Common myeloid progenitor, CD34-positive (primary cell): ENCODE measurements at regions not wholly inside any gene's neighbourhood (a gene's known extent, or its start where the extent isn't known, plus 50 kb on each side); places are given as distances from the start of the nearest gene placed in this dataset.

Source experiments
- CTCF ChIA-PET: fragments of 350-600 bp; sonication (Branson Sonifier 250); formaldehyde crosslinking; loops from one replicate; lab custom pipeline; 2021; ENCODE audit warnings: antibody characterized with exemption; lab: Charles Lee
- POLR2A ChIA-PET: fragments of 350-600 bp; sonication (Branson Sonifier 250); formaldehyde crosslinking; loops from one replicate; lab custom pipeline; 2021; ENCODE audit warnings: antibody characterized with exemption; lab: Charles Lee
- DNase-seq, 3 donors: peaks; one replicate each; pipeline versions ENCODE4 v3.0.0 to v3.0.0-alpha.2; 2013
- H3K27ac ChIP-seq, 2 experiments: 1 replicate in 1 of 2; 2 replicates in 1 of 2; pipeline ENCODE4 v1.7.0; 2013; ENCODE audit warnings: inconsistent platforms in 2 of 2, low read length in 2 of 2, mild to moderate bottlenecking in 2 of 2, low read depth in 1 of 2, moderate library complexity in 1 of 2; ENCODE audit not compliant: severe bottlenecking in 2 of 2, insufficient read depth in 1 of 2, poor library complexity in 1 of 2
- H3K27me3 ChIP-seq, 5 experiments: replicated peaks in 2 of 5; 1 replicate in 3 of 5; 2 replicates in 2 of 5; pipeline versions ENCODE4 v1.6.1 to v1.7.0; 2013; ENCODE audit warnings: low read length in 4 of 5, mild to moderate bottlenecking in 2 of 5, moderate library complexity in 2 of 5, inconsistent platforms in 1 of 5; ENCODE audit not compliant: insufficient read depth in 5 of 5, control insufficient read depth in 4 of 5
- H3K36me3 ChIP-seq, 4 experiments: 1 replicate in 2 of 4; 2 replicates in 2 of 4; pipeline versions ENCODE4 v1.6.1 to v1.7.0; 2013; ENCODE audit warnings: low read length in 3 of 4, control low read depth in 1 of 4, mild to moderate bottlenecking in 1 of 4; ENCODE audit not compliant: control insufficient read depth in 4 of 4, insufficient read depth in 4 of 4
- H3K4me1 ChIP-seq, 4 experiments: 1 replicate in 3 of 4; 2 replicates in 1 of 4; pipeline versions ENCODE4 v1.6.1 to v1.7.1; 2013; ENCODE audit warnings: low read length in 3 of 4, mild to moderate bottlenecking in 3 of 4, control low read depth in 1 of 4, inconsistent platforms in 1 of 4, moderate library complexity in 1 of 4; ENCODE audit not compliant: control insufficient read depth in 4 of 4, insufficient read depth in 4 of 4; ENCODE audit errors: control extremely low read depth in 1 of 4
- H3K4me3 ChIP-seq, 7 experiments: 1 replicate in 4 of 7; 2 replicates in 3 of 7; pipeline versions ENCODE4 v1.5.1 to v1.7.0; 2013; ENCODE audit warnings: mild to moderate bottlenecking in 7 of 7, low read length in 6 of 7, moderate library complexity in 6 of 7, inconsistent platforms in 2 of 7, low read depth in 2 of 7, control low read depth in 1 of 7; ENCODE audit not compliant: insufficient read depth in 4 of 7, control insufficient read depth in 1 of 7; ENCODE audit errors: extremely low read depth in 1 of 7
- H3K9me3 ChIP-seq, 5 experiments: 1 replicate in 4 of 5; 2 replicates in 1 of 5; pipeline versions ENCODE4 v1.6.1 to v1.7.1; 2013; ENCODE audit warnings: low read length in 4 of 5, mild to moderate bottlenecking in 2 of 5, inconsistent platforms in 1 of 5, low read depth in 1 of 5, moderate library complexity in 1 of 5; ENCODE audit not compliant: control insufficient read depth in 4 of 5, insufficient read depth in 2 of 5; ENCODE audit errors: control extremely low read depth in 1 of 5
- WGBS: methylation state at CpG from one replicate; pipeline ENCODE4 v1.1.5; 2013; ENCODE audit not compliant: insufficient coverage; 5-methylcytosine and 5-hydroxymethylcytosine counted together

GRCh38 chr20:48149902-48150301 lies 364.6 kb upstream of the SULF2 start:
- no peaks in the 10 kb centered on the region for H3K9me3 ChIP-seq
- POLR2A ChIA-PET: interaction anchor here (0.6 kb wide), 1 partner anchor 14 kb away, joined by 3 read pairs; no protein-coding TSS in a partner anchor
- 85% methylated on average over 12 of the region's 15 CpGs for WGBS
- peaks cover 0 to 2% (median 0%) of the 10 kb centered on the region in 5 experiments for H3K27me3 ChIP-seq
- CTCF ChIA-PET: no interaction called here
- DNase-seq: no peak
- no peak overlapping the region for H3K4me3 ChIP-seq
- no peak overlapping the region for H3K27ac ChIP-seq
- H3K36me3 ChIP-seq: no peaks in the 10 kb centered on the region
- H3K4me1 ChIP-seq: no peaks in the 10 kb centered on the region

- Histone ChIP-seq H3K9me3 (no peaks in the 10 kb centered on the region), H3K27me3 (peaks cover 0 to 2% (median 0%) of the 10 kb centered on the region in 5 experiments), H3K4me3 (no peak overlapping the region), H3K4me1 (no peaks in the 10 kb centered on the region), H3K36me3 (no peaks in the 10 kb centered on the region), H3K27ac (no peak overlapping the region)
- POLR2A ChIA-PET: interaction anchor here (0.6 kb wide), 1 partner anchor 13 kb away, joined by 3 read pairs; no protein-coding TSS in a partner anchor
- CTCF ChIA-PET: no interaction called here
- WGBS: 82% methylated on average over 13 of the region's 13 CpGs
- DNase-seq: no peak
Observed at GRCh38 chr20:48148916-48149672, 363.8 kb upstream of the SULF2 start.

GRCh38 chr20:48148020-48148419 lies 362.7 kb upstream of the SULF2 start:
- Histone ChIP-seq H3K27ac (no peak overlapping the region), H3K27me3 (peaks cover 0 to 2% (median 0%) of the 10 kb centered on the region in 5 experiments), H3K4me1 (no peaks in the 10 kb centered on the region), H3K9me3 (no peaks in the 10 kb centered on the region), H3K4me3 (no peak overlapping the region), H3K36me3 (no peaks in the 10 kb centered on the region)
- CTCF ChIA-PET: no interaction called here
- POLR2A ChIA-PET: no interaction called here
- no peak for DNase-seq
- WGBS: 94% methylated on average over 3 of the region's 3 CpGs

GRCh38 chr20:48147311-48147710 lies 362.0 kb upstream of the SULF2 start:
- WGBS: 91% methylated on average over 8 of the region's 10 CpGs
- H3K27me3 ChIP-seq: peaks cover 0 to 2% (median 0%) of the 10 kb centered on the region in 5 experiments
- CTCF ChIA-PET: no interaction called here

GRCh38 chr20:48146877-48147276 lies 361.6 kb upstream of the SULF2 start:
- no peaks in the 10 kb centered on the region for H3K36me3 ChIP-seq
- 77% methylated on average over 5 of the region's 7 CpGs for WGBS
- no peak overlapping the region for H3K27ac ChIP-seq
- no peak overlapping the region for H3K4me3 ChIP-seq
- CTCF ChIA-PET: no interaction called here
- peaks cover 0 to 2% (median 0%) of the 10 kb centered on the region in 5 experiments for H3K27me3 ChIP-seq
- no peaks in the 10 kb centered on the region for H3K4me1 ChIP-seq
- no peaks in the 10 kb centered on the region for H3K9me3 ChIP-seq
- POLR2A ChIA-PET: no interaction called here
- DNase-seq: no peak

More at GRCh38 chr20:48147311-48147710, 362.0 kb upstream of the SULF2 start:
- H3K9me3 ChIP-seq: no peaks in the 10 kb centered on the region
- POLR2A ChIA-PET: no interaction called here
- H3K4me3 ChIP-seq: no peak overlapping the region
- no peak for DNase-seq
- H3K4me1 ChIP-seq: no peaks in the 10 kb centered on the region
- no peaks in the 10 kb centered on the region for H3K36me3 ChIP-seq
- H3K27ac ChIP-seq: no peak overlapping the region

GRCh38 chr20:48146308-48146707 lies 361.0 kb upstream of the SULF2 start:
- DNase-seq: no peak
- no peaks in the 10 kb centered on the region for H3K36me3 ChIP-seq
- WGBS: 100% methylated on average over 2 of the region's 3 CpGs
- peaks cover 0 to 4% (median 0%) of the 10 kb centered on the region in 5 experiments for H3K9me3 ChIP-seq
- H3K27me3 ChIP-seq: peaks cover 0 to 2% (median 0%) of the 10 kb centered on the region in 5 experiments
- H3K4me1 ChIP-seq: no peaks in the 10 kb centered on the region
- ChIA-PET POLR2A (no interaction called here), CTCF (no interaction called here)
- no peak overlapping the region for H3K4me3 ChIP-seq
- no peak overlapping the region for H3K27ac ChIP-seq

GRCh38 chr20:48143435-48144081 lies 358.3 kb upstream of the SULF2 start:
- H3K27me3 ChIP-seq: peaks cover 0 to 3% (median 0%) of the 10 kb centered on the region in 5 experiments
- DNase-seq: no peak
- no peak overlapping the region for H3K4me3 ChIP-seq
- POLR2A ChIA-PET: no interaction called here
- CTCF ChIA-PET: no interaction called here
- H3K27ac ChIP-seq: no peak overlapping the region
- H3K4me1 ChIP-seq: no peaks in the 10 kb centered on the region
- peaks cover 0 to 14% (median 3%) of the 10 kb centered on the region in 5 experiments for H3K9me3 ChIP-seq
- H3K36me3 ChIP-seq: no peaks in the 10 kb centered on the region
- 89% methylated on average over 7 of the region's 10 CpGs for WGBS
